ENCODE measurements at regions not wholly inside any gene's neighbourhood (a gene's known extent, or its start where the extent isn't known, plus 50 kb on each side); places are given as distances from the start of the nearest gene placed in this dataset.

GRCh38 chrX:121160987-121161386 lies 113.6 kb downstream of the GLUD2 start:
- no peak overlapping the region for H3K4me2 ChIP-seq (ENCODE audit: control insufficient read depth, extremely low read depth, insufficient read depth, low read depth, low read length)
- FAIRE-seq (no peak), DNase-seq (ENCODE audit: low read depth, low spot score) (no peak)
- H3K4me1 ChIP-seq (ENCODE audit: control insufficient read depth, extremely low read depth, insufficient read depth, low read length) = no peaks in the 10 kb centered on the region
- no peak overlapping the region for H3K27ac ChIP-seq (ENCODE audit: control insufficient read depth, insufficient read depth, low read length)
- no peaks in the 10 kb centered on the region for H3K27me3 ChIP-seq (ENCODE audit: control insufficient read depth, extremely low read depth, insufficient read depth, low read length)
- H2AFZ ChIP-seq (ENCODE audit: control insufficient read depth, low read length) = no peak overlapping the region
- no peak overlapping the region for H3K9ac ChIP-seq (ENCODE audit: control insufficient read depth, extremely low read depth, insufficient read depth, low read length)
- dilution Hi-C loops (cut with MboI; ENCODE audit: extremely low pct_ligation_motif_present, low sequenced_read_pairs) = no loop called here
- no peak overlapping the region for H3K4me3 ChIP-seq (ENCODE audit: control insufficient read depth in 2 of 3, extremely low read depth in 1 of 3, insufficient read depth in 2 of 3, low read depth in 1 of 3, low read length in 3 of 3)
- H3K9me3 ChIP-seq (ENCODE audit: control insufficient read depth, low read depth, low read length) = no peaks in the 10 kb centered on the region
- no peaks in the 10 kb centered on the region for H3K79me2 ChIP-seq (ENCODE audit: control insufficient read depth, insufficient read depth, low read length)
- H3K9me1 ChIP-seq (ENCODE audit: control insufficient read depth, extremely low read depth, insufficient read depth, low read length) = no peaks in the 10 kb centered on the region
- no peaks in the 10 kb centered on the region for H3K36me3 ChIP-seq (ENCODE audit: control insufficient read depth in 2 of 2, extremely low read depth in 1 of 2, insufficient read depth in 2 of 2, low read length in 2 of 2)
- no peaks in the 10 kb centered on the region for H4K20me1 ChIP-seq (ENCODE audit: control insufficient read depth, extremely low read depth, insufficient read depth, low read length)
- TF ChIP-seq EZH2 (IDR thresholded peaks at IDR 0.05; ENCODE audit: low read length) = no peak
- TF ChIP-seq CTCF (optimal IDR thresholded peaks at IDR 0.05 in 1 of 3, IDR thresholded peaks at IDR 0.05 in 1 of 3, conservative IDR thresholded peaks at IDR 0.05 in 1 of 3; ENCODE audit: extremely low read depth in 1 of 3, insufficient read depth in 2 of 3, low read length in 3 of 3) = no peak

- no peak overlapping the region for H2AFZ ChIP-seq (ENCODE audit: control insufficient read depth, low read length)
- FAIRE-seq (no peak), DNase-seq (ENCODE audit: low read depth, low spot score) (no peak)
- dilution Hi-C loops (cut with MboI; ENCODE audit: extremely low pct_ligation_motif_present, low sequenced_read_pairs) = no loop called here
- no peaks in the 10 kb centered on the region for H3K36me3 ChIP-seq (ENCODE audit: control insufficient read depth in 2 of 2, extremely low read depth in 1 of 2, insufficient read depth in 2 of 2, low read length in 2 of 2)
- no peaks in the 10 kb centered on the region for H3K79me2 ChIP-seq (ENCODE audit: control insufficient read depth, insufficient read depth, low read length)
- no peaks in the 10 kb centered on the region for H3K27me3 ChIP-seq (ENCODE audit: control insufficient read depth, extremely low read depth, insufficient read depth, low read length)
- no peak overlapping the region for H3K27ac ChIP-seq (ENCODE audit: control insufficient read depth, insufficient read depth, low read length)
- no peak for TF ChIP-seq EZH2 (IDR thresholded peaks at IDR 0.05; ENCODE audit: low read length)
- TF ChIP-seq CTCF (optimal IDR thresholded peaks at IDR 0.05 in 1 of 3, IDR thresholded peaks at IDR 0.05 in 1 of 3, conservative IDR thresholded peaks at IDR 0.05 in 1 of 3; ENCODE audit: extremely low read depth in 1 of 3, insufficient read depth in 2 of 3, low read length in 3 of 3) = no peak
- no peaks in the 10 kb centered on the region for H4K20me1 ChIP-seq (ENCODE audit: control insufficient read depth, extremely low read depth, insufficient read depth, low read length)
- H3K4me3 ChIP-seq (ENCODE audit: control insufficient read depth in 2 of 3, extremely low read depth in 1 of 3, insufficient read depth in 2 of 3, low read depth in 1 of 3, low read length in 3 of 3) = no peak overlapping the region
- no peaks in the 10 kb centered on the region for H3K4me1 ChIP-seq (ENCODE audit: control insufficient read depth, extremely low read depth, insufficient read depth, low read length)
- H3K9me1 ChIP-seq (ENCODE audit: control insufficient read depth, extremely low read depth, insufficient read depth, low read length) = no peaks in the 10 kb centered on the region
- H3K9me3 ChIP-seq (ENCODE audit: control insufficient read depth, low read depth, low read length) = no peaks in the 10 kb centered on the region
- no peak overlapping the region for H3K4me2 ChIP-seq (ENCODE audit: control insufficient read depth, extremely low read depth, insufficient read depth, low read depth, low read length)
- no peak overlapping the region for H3K9ac ChIP-seq (ENCODE audit: control insufficient read depth, extremely low read depth, insufficient read depth, low read length)
These were observed 114.1 kb downstream of the GLUD2 start for GRCh38 chrX:121161501-121161933.

All from keratinocyte (primary cell).